Sigmoid colon (tissue), 4 donors: ENCODE measurements at regions not wholly inside any gene's neighbourhood (a gene's known extent, or its start where the extent isn't known, plus 50 kb on each side); places are given as distances from the start of the nearest gene placed in this dataset.

Experiments
- CTCF ChIP-seq, 4 experiments: fragments of 450-650 bp in 3 of 4; fragments of 200-600 bp in 1 of 4; IDR thresholded peaks; one replicate each; pipeline ENCODE4 v1.5.1; 2016 to 2019; ENCODE audit warnings: antibody characterized with exemption in 4 of 4, mild to moderate bottlenecking in 3 of 4, moderate library complexity in 2 of 4
- EP300 ChIP-seq, 4 donors: sonication (generic); formaldehyde crosslinking; IDR thresholded peaks; one replicate each; pipeline ENCODE4 v1.6.1; 2017; ENCODE audit warnings: antibody characterized with exemption in 4 of 4
- POLR2A ChIP-seq, 2 donors: fragments of 450-650 bp; IDR thresholded peaks; one replicate each; pipeline ENCODE4 v1.6.1; 2016; ENCODE audit warnings: antibody characterized with exemption in 2 of 2, mild to moderate bottlenecking in 2 of 2, moderate library complexity in 2 of 2
- POLR2AphosphoS5 ChIP-seq, 4 donors: sonication (generic); formaldehyde crosslinking; IDR thresholded peaks; one replicate each; pipeline ENCODE4 v1.6.1; 2017; ENCODE audit warnings: antibody characterized with exemption in 4 of 4

- TF ChIP-seq CTCF (IDR thresholded peaks at IDR 0.05), result no peak
- TF ChIP-seq EP300 (IDR thresholded peaks at IDR 0.05), result no peak
- TF ChIP-seq POLR2A (IDR thresholded peaks at IDR 0.05), result no peak
- TF ChIP-seq POLR2AphosphoS5 (IDR thresholded peaks at IDR 0.05), result no peak
These were observed 175.1 kb upstream of the TSC22D2 start for GRCh38 chr3:150232992-150233451.
